GM18505 (cell line): ENCODE measurements at regions not wholly inside any gene's neighbourhood (a gene's known extent, or its start where the extent isn't known, plus 50 kb on each side); places are given as distances from the start of the nearest gene placed in this dataset.
"Not testable (repeated sequence)": the region's sequence is repeated elsewhere in the genome, so short reads cannot be mapped to it uniquely, and the experiment has no call there.

Source experiments
- ATAC-seq: cut with Tn5 transposase; IDR thresholded peaks from one replicate; pipeline ENCODE4 v1.9.1; 2021; ENCODE audit not compliant: unreplicated experiment
- POLR2A ChIP-seq: IDR thresholded peaks from 4 replicates; pipeline ENCODE4 v1.6.1; 2011; ENCODE audit warnings: borderline replicate concordance; ENCODE audit not compliant: insufficient read depth, insufficient read length; ENCODE audit errors: extremely low read depth

DNA sequence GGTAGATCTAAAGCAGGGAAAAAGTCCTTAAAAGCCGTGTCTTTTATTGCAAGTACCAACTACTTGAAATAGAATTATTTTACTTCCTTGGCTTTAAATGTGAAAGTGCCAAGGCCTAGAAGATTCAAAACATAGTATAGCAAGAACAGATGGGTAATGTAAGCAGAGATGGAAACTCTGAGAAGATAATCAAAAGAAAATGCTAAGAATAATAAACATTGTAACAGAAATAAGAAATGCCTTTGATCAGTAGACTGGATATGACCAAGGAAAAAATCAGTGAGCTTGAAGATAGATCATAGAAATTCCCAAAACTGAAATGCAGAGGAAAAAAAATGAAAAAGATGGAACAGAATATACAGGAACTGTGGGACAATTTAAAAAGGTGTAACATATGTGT, 113.1 kb downstream of the BLID start:
- no peak for ATAC-seq

GRCh38 chr11:122002047-122002446, 114.0 kb downstream of the BLID start:
- TF ChIP-seq POLR2A = no peak
- ATAC-seq = no peak

More for the DNA sequence above, 113.1 kb downstream of the BLID start:
- no peak for TF ChIP-seq POLR2A

DNA sequence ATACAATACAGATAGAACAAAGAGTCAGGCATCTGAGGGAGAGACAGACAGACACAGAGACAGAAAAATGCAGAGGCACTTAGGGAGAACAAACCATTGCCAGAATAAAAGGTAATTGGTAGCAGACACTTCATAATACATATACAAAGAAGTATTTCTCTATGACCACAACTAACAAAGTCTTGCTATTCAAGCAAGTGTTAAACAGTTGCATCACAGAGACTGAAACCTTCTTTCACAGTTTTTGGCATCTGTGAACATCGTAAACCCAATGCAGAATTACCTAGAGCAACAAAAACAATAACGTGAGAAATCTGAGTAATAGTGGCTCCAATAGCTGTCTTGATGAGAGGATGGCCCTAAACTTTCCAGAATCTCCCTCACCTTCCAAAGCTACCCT, 116.4 kb downstream of the BLID start:
- no peak for TF ChIP-seq POLR2A
- no peak for ATAC-seq

DNA sequence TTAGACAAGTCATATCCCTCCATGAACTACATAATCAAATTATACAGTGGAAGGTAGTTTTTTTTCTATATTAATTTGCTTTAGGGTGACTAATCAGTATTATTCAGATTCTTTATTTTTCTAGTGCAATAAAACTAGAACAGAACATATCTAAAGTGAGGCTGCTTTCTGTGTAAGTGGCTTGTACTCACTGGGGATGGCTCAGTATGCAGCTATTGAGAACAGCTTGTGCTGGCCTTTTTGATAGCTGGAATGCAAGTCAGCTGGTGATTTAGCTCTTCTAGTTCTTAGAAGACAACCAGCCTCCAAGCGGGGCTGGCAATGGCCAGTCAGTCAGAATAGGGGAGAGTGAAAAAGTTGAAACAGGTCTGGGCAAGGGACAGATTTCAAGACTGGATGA, 119.4 kb downstream of the BLID start:
- TF ChIP-seq POLR2A = no peak

GRCh38 chr11:121983901-121984300, 132.1 kb downstream of the BLID start:
- TF ChIP-seq POLR2A = no peak
- no peak for ATAC-seq

More for the DNA sequence above, 119.4 kb downstream of the BLID start:
- ATAC-seq = no peak

DNA sequence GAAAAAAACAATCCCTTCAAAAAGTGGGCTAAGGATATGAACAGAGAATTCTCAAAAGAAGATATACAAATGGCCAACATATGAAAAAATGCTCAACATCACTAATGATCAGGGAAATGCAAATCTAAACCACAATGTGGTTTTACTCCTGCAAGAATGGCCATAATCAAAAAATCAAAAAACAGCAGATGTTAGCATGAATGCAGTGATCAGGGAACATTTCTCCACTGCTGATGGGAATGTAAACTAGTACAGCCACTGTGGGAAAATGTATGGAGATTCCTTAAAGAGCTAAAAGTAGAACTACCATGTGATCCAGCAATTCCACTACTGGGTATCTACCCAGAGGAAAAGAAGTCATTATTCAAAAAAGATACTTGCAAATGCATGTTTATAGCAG, 138.1 kb downstream of the BLID start:
- not testable (repeated sequence) for ATAC-seq

GRCh38 chr11:121968638-121969037, 147.4 kb downstream of the BLID start:
- no peak for ATAC-seq
- no peak for TF ChIP-seq POLR2A

DNA sequence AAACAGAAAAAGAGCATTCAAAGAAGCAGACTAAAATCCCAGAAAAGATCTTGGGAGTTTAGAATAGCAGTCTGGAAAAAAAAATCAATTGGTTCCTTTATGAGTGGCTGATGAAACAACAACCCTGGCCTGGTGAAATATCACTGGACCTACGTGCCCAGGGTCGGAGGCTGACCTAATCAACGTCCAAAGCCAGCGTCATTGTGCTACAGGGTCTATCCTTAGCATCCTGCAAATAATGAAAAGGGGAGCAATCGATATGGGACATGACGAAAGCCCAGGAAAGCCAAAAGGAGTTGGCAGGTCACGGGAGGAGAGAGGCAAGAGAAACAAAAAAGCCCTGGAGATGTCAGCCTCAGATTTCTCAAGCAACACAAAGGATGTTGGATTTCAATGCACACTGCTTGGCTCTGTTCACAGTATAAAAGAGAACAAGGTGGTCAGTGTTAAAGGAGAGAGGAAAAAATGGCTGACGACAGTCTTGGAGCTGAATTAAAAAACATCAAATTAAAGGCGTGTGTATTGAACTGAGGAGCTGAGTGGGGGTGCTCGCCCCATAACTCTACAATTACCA, 148.8 kb downstream of the BLID start:
- ATAC-seq = no peak
- TF ChIP-seq POLR2A = no peak

DNA sequence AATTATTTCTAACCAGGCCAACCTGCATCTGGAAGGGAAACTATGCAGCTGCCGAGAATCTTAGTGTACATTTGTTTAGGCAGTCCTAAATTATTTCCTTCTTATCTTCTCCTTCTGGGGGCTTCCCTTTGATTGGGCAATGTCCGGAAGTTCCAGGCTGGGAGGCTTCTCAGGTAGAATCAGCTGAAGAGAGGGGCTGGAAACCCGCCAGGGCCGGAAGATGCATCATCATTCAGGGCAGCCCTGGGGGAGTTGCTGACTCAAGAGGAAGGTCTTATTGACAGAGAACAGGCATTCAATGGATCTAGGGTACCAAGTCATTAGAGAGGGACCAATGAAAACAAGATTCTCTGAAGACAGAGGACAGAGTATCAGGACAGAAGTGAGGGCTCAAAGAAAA, 150.7 kb downstream of the BLID start:
- no peak for TF ChIP-seq POLR2A
- no peak for ATAC-seq

- no peak for TF ChIP-seq POLR2A
- no peak for ATAC-seq
Measured at GRCh38 chr11:121964591-121964990, 151.4 kb downstream of the BLID start.

- ATAC-seq = not testable (repeated sequence)
Measured at GRCh38 chr11:121963846-121964245, 152.2 kb downstream of the BLID start.

- no peak for ATAC-seq
- TF ChIP-seq POLR2A = no peak
Measured at GRCh38 chr11:121961321-121961801, 154.7 kb downstream of the BLID start.

DNA sequence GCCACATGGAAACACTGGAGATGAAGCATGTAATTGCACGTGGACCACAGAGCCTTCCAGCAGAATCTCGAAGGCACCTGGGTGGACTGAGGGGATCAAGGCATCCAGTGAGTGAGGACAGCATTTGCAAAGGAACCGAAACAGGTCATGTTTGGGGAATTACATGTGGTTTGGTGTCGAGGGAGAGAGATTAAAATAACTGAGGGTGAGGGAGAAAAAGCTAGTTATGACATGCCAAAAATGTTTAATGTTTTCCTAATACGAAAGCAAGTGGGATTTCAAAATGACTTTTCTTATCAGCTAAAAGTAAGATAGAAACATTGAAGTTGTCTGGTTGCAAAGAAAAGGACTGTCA, 157.1 kb downstream of the BLID start:
- TF ChIP-seq POLR2A = no peak
- no peak for ATAC-seq

DNA sequence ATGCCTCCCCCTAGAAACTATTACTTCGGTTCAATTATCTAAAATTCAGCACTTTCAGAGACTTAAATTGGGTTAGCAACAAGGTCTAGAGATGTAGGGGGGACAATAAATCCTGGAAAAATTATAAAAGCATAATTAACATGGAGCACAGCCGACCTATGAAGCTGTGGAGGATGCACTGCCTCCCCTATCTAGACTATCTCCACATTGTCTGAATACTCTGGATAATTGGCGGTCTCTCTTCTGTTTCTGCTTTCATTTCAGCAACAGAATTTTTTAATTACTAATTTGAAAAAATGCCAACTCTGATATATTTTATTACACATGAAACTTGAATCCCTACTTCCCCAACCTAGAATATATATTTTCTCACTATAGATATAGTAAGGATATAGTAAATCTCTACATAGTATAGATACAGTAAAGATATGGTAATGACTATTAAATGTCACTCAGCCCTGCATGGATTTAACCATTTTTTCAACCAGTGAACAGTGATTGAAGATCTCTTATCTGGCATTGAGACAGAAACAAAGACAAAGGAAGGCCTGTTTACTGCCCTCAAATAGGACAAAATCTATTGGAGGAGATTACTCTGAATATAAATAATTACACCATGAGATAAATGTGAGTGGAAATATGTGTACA, 157.6 kb downstream of the BLID start:
- ATAC-seq = no peak
- TF ChIP-seq POLR2A = no peak

GRCh38 chr11:121953122-121953521, 162.9 kb downstream of the BLID start:
- no peak for ATAC-seq
- TF ChIP-seq POLR2A = no peak
